ENCODE measurements at regions not wholly inside any gene's neighbourhood (a gene's known extent, or its start where the extent isn't known, plus 50 kb on each side); places are given as distances from the start of the nearest gene placed in this dataset.

GRCh38 chr2:133817680-133818566 is 249.7 kb upstream of the NCKAP5 start:
- Histone ChIP-seq H3K4me3 (ENCODE audit: low read length) (no peak overlapping the region), H3K36me3 (ENCODE audit: control insufficient read depth, insufficient read depth, low read length, severe bottlenecking) (no peaks in the 10 kb centered on the region), H3K4me1 (ENCODE audit: control insufficient read depth, insufficient read depth, low read length) (peaks cover 24% of the 10 kb centered on the region), H3K27me3 (replicated peaks; ENCODE audit: control insufficient read depth, insufficient read depth, low read length) (no peaks in the 10 kb centered on the region), H3K9ac (ENCODE audit: low read length) (no peak overlapping the region), H3K9me3 (ENCODE audit: control insufficient read depth, low read length) (no peaks in the 10 kb centered on the region)
- peak; percentile 90 for DNase-seq (ENCODE audit: low read depth)

GRCh38 chr2:133818661-133819060 is 250.4 kb upstream of the NCKAP5 start:
- peaks cover 24% of the 10 kb centered on the region for H3K4me1 ChIP-seq (ENCODE audit: control insufficient read depth, insufficient read depth, low read length)
- no peak for DNase-seq (ENCODE audit: low read depth)
- H3K9ac ChIP-seq (ENCODE audit: low read length), result no peak overlapping the region
- no peaks in the 10 kb centered on the region for H3K27me3 ChIP-seq (replicated peaks; ENCODE audit: control insufficient read depth, insufficient read depth, low read length)
- no peak overlapping the region for H3K4me3 ChIP-seq (ENCODE audit: low read length)
- no peaks in the 10 kb centered on the region for H3K36me3 ChIP-seq (ENCODE audit: control insufficient read depth, insufficient read depth, low read length, severe bottlenecking)
- no peaks in the 10 kb centered on the region for H3K9me3 ChIP-seq (ENCODE audit: control insufficient read depth, low read length)

GRCh38 chr2:133819906-133820305 is 251.6 kb upstream of the NCKAP5 start:
- H3K4me3 ChIP-seq (ENCODE audit: low read length), result no peak overlapping the region
- H3K36me3 ChIP-seq (ENCODE audit: control insufficient read depth, insufficient read depth, low read length, severe bottlenecking), result no peaks in the 10 kb centered on the region
- H3K9me3 ChIP-seq (ENCODE audit: control insufficient read depth, low read length), result no peaks in the 10 kb centered on the region
- H3K27me3 ChIP-seq (replicated peaks; ENCODE audit: control insufficient read depth, insufficient read depth, low read length), result no peaks in the 10 kb centered on the region
- H3K9ac ChIP-seq (ENCODE audit: low read length), result no peak overlapping the region
- no peak for DNase-seq (ENCODE audit: low read depth)
- peaks cover 24% of the 10 kb centered on the region for H3K4me1 ChIP-seq (ENCODE audit: control insufficient read depth, insufficient read depth, low read length)

DNA sequence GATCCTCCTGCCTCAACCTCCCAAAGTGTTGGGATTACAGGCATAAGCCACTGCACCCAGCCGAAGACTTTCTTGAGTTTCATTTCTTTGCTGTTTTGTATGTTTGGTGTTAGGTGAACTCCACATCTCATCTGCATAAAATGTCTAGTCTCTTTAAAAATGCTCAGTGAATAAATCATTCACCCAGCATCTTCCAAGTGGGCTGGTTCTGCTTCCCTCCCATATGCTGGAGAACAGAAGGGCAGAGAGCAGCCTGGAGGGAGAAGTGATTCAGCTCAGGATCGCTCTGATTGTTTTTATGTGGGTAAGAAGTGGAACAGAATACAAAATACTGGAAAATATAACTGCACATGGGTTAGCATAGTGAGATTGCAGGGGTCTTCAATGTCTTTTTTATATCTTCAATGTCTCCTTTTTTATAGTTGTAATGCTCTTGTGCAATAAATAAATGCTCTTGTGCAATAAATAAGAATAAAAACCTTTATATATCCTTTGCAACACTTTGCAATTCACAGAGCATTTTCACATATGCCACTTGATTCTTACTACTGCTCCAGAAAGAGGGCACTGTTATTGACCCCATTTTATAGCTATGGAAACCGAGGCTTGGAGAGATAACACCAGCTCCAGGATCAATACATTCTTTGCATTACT is 253.0 kb upstream of the NCKAP5 start:
- Histone ChIP-seq H3K36me3 (ENCODE audit: control insufficient read depth, insufficient read depth, low read length, severe bottlenecking) (no peaks in the 10 kb centered on the region), H3K4me1 (ENCODE audit: control insufficient read depth, insufficient read depth, low read length) (peaks cover 24% of the 10 kb centered on the region), H3K27me3 (replicated peaks; ENCODE audit: control insufficient read depth, insufficient read depth, low read length) (no peaks in the 10 kb centered on the region), H3K4me3 (ENCODE audit: low read length) (no peak overlapping the region), H3K9ac (ENCODE audit: low read length) (no peak overlapping the region), H3K9me3 (ENCODE audit: control insufficient read depth, low read length) (no peaks in the 10 kb centered on the region)
- DNase-seq (ENCODE audit: low read depth), result peak; percentile 75

DNA sequence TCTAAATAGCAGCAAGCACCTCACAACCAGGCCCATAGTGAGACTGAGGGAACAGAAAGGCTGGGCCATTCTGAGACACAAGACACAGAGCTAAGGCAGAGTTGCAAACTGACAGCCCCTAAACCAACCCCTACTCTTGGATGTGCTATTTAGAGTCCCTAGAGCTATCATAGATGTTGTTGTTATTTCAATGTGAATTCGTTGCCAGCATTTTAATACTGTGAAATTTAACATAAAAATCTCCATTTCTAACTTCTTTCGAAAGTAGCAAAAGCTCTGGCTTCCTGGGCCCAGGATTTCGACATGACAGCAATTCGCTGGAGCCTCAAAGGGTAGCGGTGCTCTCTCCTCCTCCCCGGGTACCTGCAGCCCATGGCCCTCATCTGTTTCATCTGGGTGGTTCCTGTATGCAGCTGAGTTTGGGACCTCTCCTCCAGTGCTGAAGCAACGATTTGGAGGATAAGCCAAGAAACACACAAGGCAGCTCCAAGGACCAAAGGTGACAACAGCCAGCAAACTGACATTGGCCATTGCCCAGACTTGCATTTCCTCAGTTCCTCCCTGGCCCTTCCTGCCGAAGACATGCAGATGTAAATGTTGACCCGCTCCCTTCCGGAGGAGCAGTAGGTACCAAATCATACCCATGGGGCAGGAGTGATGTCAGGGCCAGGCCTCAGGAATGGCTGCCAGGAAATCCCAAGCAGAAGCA is 254.4 kb upstream of the NCKAP5 start:
- H3K36me3 ChIP-seq (ENCODE audit: control insufficient read depth, insufficient read depth, low read length, severe bottlenecking), result no peaks in the 10 kb centered on the region
- DNase-seq (ENCODE audit: low read depth), result no peak
- no peaks in the 10 kb centered on the region for H3K9me3 ChIP-seq (ENCODE audit: control insufficient read depth, low read length)
- no peak overlapping the region for H3K4me3 ChIP-seq (ENCODE audit: low read length)
- peaks cover 21% of the 10 kb centered on the region for H3K4me1 ChIP-seq (ENCODE audit: control insufficient read depth, insufficient read depth, low read length)
- no peaks in the 10 kb centered on the region for H3K27me3 ChIP-seq (replicated peaks; ENCODE audit: control insufficient read depth, insufficient read depth, low read length)
- H3K9ac ChIP-seq (ENCODE audit: low read length), result no peak overlapping the region

- H3K36me3 ChIP-seq (ENCODE audit: control insufficient read depth, insufficient read depth, low read length, severe bottlenecking), result no peaks in the 10 kb centered on the region
- H3K9me3 ChIP-seq (ENCODE audit: control insufficient read depth, low read length), result no peaks in the 10 kb centered on the region
- DNase-seq (ENCODE audit: low read depth), result no peak
- no peak overlapping the region for H3K9ac ChIP-seq (ENCODE audit: low read length)
- H3K4me3 ChIP-seq (ENCODE audit: low read length), result no peak overlapping the region
- peaks cover 17% of the 10 kb centered on the region for H3K4me1 ChIP-seq (ENCODE audit: control insufficient read depth, insufficient read depth, low read length)
- H3K27me3 ChIP-seq (replicated peaks; ENCODE audit: control insufficient read depth, insufficient read depth, low read length), result no peaks in the 10 kb centered on the region
These were observed 254.9 kb upstream of the NCKAP5 start for GRCh38 chr2:133823226-133823550.

DNA sequence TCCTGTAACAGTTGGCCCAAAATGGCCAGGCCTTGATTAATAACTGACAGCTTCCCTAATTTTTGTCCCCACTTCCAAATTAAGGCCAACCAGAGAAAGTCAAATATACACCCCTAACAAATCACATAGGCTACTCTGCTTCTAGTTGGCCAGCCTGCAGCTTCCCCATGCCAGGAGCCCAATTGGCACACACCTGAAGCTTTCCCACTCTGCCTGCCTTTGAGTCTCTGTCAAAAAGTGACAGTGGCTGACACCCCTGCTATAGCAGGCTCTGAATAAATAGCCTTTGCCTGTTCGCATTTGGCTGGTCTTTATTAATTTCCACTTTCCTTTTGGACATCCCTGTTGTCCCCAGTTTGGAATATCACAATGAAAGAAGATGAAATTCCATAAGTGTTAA is 256.6 kb upstream of the NCKAP5 start:
- H3K9ac ChIP-seq (ENCODE audit: low read length), result no peak overlapping the region
- no peaks in the 10 kb centered on the region for H3K9me3 ChIP-seq (ENCODE audit: control insufficient read depth, low read length)
- DNase-seq (ENCODE audit: low read depth), result no peak
- no peak overlapping the region for H3K4me3 ChIP-seq (ENCODE audit: low read length)
- H3K4me1 ChIP-seq (ENCODE audit: control insufficient read depth, insufficient read depth, low read length), result peaks cover 14% of the 10 kb centered on the region
- no peaks in the 10 kb centered on the region for H3K36me3 ChIP-seq (ENCODE audit: control insufficient read depth, insufficient read depth, low read length, severe bottlenecking)
- H3K27me3 ChIP-seq (replicated peaks; ENCODE audit: control insufficient read depth, insufficient read depth, low read length), result no peaks in the 10 kb centered on the region

- Histone ChIP-seq H3K36me3 (ENCODE audit: control insufficient read depth, insufficient read depth, low read length, severe bottlenecking) (no peaks in the 10 kb centered on the region), H3K9me3 (ENCODE audit: control insufficient read depth, low read length) (no peaks in the 10 kb centered on the region), H3K4me3 (ENCODE audit: low read length) (no peak overlapping the region), H3K4me1 (ENCODE audit: control insufficient read depth, insufficient read depth, low read length) (peaks cover 14% of the 10 kb centered on the region), H3K9ac (ENCODE audit: low read length) (no peak overlapping the region), H3K27me3 (replicated peaks; ENCODE audit: control insufficient read depth, insufficient read depth, low read length) (no peaks in the 10 kb centered on the region)
- DNase-seq (ENCODE audit: low read depth), result no peak
These were observed 257.5 kb upstream of the NCKAP5 start for GRCh38 chr2:133825778-133826177.

DNA sequence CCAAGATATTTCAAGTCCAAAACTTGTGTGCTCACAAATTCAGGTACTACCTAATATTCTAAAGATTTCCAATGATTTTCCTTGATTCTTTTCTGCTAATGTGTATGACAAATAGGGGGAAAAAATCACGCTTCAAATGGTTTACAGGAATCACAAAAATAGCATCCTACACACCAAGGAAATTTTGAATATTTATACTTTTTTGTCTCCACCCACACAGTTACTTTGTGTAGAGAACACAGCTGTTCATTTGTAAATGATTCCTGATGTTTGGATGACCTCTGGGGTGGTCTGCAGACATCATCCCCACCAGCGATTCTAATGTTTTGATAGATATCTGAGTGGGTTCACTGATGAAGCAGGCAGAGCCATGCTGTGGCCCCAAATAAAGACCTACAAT is 260.6 kb upstream of the NCKAP5 start:
- H3K9me3 ChIP-seq (ENCODE audit: control insufficient read depth, low read length), result peaks cover 3% of the 10 kb centered on the region
- DNase-seq (ENCODE audit: low read depth), result no peak
- no peaks in the 10 kb centered on the region for H3K36me3 ChIP-seq (ENCODE audit: control insufficient read depth, insufficient read depth, low read length, severe bottlenecking)
- no peaks in the 10 kb centered on the region for H3K4me1 ChIP-seq (ENCODE audit: control insufficient read depth, insufficient read depth, low read length)
- no peaks in the 10 kb centered on the region for H3K27me3 ChIP-seq (replicated peaks; ENCODE audit: control insufficient read depth, insufficient read depth, low read length)
- H3K4me3 ChIP-seq (ENCODE audit: low read length), result no peak overlapping the region
- H3K9ac ChIP-seq (ENCODE audit: low read length), result no peak overlapping the region

DNA sequence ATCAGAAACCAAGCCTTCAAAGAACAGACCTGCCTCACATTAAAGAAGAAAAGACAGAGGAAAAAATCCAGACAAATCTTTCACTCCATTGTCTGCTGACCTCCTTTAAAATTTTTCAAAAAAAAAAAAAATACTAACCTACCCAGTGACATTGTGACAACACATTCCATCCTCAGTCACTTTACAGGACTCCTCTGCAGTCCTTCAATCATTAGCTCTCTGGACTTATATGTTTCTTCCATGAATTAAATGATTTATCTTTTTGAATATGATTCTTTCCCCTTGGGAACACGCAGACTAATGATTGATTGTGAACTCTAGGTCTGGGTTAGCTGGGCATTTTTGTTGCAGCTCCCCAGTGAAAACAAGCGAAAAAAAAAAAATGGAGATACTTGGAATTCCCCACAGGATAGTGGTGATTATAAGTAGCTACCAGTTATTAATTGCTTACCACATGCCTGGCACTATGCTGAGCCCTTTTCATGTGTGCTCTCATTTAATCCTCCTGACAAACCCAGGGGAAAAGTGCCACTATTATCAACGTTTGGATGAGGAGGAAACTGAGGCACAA is 261.3 kb upstream of the NCKAP5 start:
- Histone ChIP-seq H3K36me3 (ENCODE audit: control insufficient read depth, insufficient read depth, low read length, severe bottlenecking) (no peaks in the 10 kb centered on the region), H3K9me3 (ENCODE audit: control insufficient read depth, low read length) (peaks cover 3% of the 10 kb centered on the region), H3K4me1 (ENCODE audit: control insufficient read depth, insufficient read depth, low read length) (no peaks in the 10 kb centered on the region), H3K27me3 (replicated peaks; ENCODE audit: control insufficient read depth, insufficient read depth, low read length) (no peaks in the 10 kb centered on the region), H3K9ac (ENCODE audit: low read length) (no peak overlapping the region), H3K4me3 (ENCODE audit: low read length) (no peak overlapping the region)
- no peak for DNase-seq (ENCODE audit: low read depth)

DNA sequence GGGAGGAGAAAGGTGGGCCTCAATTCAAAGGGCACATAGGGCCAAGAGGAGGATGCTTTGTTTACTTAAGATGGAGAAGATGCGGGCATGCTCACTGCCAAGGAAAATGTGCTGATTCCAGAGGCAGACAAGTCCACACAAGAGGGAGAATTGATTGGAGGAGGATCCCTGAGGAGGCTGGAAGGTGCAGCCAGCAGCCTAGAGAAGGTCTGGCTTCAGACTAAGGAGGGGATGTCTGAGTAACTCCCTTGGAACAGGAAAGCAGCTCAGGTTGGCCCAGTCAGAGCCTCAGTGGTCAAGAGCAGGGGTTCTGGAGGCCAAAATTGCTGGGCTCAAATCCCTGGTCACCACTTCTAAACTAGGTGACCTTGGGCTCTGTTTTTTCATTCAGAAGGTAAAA is 265.5 kb upstream of the NCKAP5 start:
- H3K9me3 ChIP-seq (ENCODE audit: control insufficient read depth, low read length), result peaks cover 3% of the 10 kb centered on the region
- no peaks in the 10 kb centered on the region for H3K27me3 ChIP-seq (replicated peaks; ENCODE audit: control insufficient read depth, insufficient read depth, low read length)
- H3K4me1 ChIP-seq (ENCODE audit: control insufficient read depth, insufficient read depth, low read length), result no peaks in the 10 kb centered on the region
- H3K36me3 ChIP-seq (ENCODE audit: control insufficient read depth, insufficient read depth, low read length, severe bottlenecking), result no peaks in the 10 kb centered on the region
- H3K4me3 ChIP-seq (ENCODE audit: low read length), result no peak overlapping the region
- no peak overlapping the region for H3K9ac ChIP-seq (ENCODE audit: low read length)
- no peak for DNase-seq (ENCODE audit: low read depth)

Data from adipocyte (in vitro differentiated cells).